ENCODE measurements at regions not wholly inside any gene's neighbourhood (a gene's known extent, or its start where the extent isn't known, plus 50 kb on each side); places are given as distances from the start of the nearest gene placed in this dataset.

DNA sequence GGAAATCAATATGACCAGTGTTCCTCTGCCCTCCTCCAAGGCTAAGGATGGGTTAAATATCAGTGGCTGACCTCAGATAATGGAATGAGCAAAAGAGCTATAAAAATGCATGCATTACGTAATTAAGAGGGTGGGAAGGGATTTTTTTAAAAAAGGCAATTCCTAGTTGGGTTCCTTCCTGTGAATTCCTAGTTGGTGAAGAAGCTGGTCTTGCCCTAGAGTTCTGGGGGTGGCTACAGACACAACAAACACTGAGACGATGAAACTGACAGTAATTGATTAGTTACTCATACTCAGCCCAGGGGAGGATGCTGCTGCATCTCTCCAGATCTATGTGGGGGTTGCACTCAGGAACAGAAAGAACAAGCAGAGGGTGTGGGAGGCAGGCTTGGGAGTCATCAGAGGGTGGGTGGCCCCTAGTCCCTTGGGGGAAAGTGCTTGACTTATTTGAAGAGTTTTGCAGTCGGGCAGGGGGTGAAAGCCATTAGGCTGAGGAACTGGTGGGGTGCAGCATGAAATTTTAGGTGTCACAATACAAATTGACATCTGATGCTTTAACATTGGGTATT lies 662.0 kb upstream of the FRG1 start:
- TF ChIP-seq POLR2A (IDR thresholded peaks at IDR 0.05; ENCODE audit: low read length) (no peak), POLR2AphosphoS2 (conservative IDR thresholded peaks at IDR 0.05; ENCODE audit: low read length) (no peak)

Data from A549 (cell line).